ENCODE measurements at regions not wholly inside any gene's neighbourhood (a gene's known extent, or its start where the extent isn't known, plus 50 kb on each side); places are given as distances from the start of the nearest gene placed in this dataset.

DNA sequence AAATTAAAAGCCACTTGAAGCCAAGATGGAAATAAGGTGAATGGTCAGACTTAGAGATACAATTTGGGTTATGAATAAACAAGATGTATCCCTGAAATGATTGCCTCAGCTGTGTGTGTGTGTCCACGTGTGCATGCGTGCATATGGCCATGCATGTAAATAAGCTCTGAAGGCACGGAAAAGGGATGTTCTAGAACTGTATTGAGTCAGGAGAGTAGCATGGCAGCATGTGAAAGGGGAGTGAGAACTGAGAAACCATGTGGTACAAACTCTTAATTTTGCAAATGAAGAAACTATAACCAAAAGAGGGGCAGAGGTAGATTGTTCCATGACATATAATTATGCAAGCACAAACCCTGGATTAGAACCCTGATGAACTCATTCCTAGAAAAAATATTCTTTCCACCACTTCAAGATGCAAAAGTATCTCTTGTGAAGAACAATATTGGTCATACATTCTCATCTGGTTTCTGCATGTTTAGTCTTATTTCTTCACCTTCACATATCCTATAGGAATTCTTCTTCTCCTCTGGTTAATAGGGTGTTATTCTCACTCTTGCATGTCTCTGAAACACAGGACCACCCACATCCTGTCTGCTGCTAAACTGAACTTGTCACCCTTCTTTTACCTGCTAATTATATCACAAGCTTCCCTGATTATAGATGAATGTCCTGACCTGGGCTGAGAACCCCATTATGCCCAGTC is 455.8 kb downstream of the SETBP1 start:
- WGBS, result 87% methylated on average over 3 of the region's 3 CpGs
- no peaks in the 10 kb centered on the region for H3K4me1 ChIP-seq
- H3K9me3 ChIP-seq, result no peaks in the 10 kb centered on the region
- no peak overlapping the region for H3K27ac ChIP-seq
- no peak for DNase-seq (ENCODE audit: low spot score in 2 of 2)
- no peak overlapping the region for H3K4me3 ChIP-seq
- TF ChIP-seq, protein P1, sequence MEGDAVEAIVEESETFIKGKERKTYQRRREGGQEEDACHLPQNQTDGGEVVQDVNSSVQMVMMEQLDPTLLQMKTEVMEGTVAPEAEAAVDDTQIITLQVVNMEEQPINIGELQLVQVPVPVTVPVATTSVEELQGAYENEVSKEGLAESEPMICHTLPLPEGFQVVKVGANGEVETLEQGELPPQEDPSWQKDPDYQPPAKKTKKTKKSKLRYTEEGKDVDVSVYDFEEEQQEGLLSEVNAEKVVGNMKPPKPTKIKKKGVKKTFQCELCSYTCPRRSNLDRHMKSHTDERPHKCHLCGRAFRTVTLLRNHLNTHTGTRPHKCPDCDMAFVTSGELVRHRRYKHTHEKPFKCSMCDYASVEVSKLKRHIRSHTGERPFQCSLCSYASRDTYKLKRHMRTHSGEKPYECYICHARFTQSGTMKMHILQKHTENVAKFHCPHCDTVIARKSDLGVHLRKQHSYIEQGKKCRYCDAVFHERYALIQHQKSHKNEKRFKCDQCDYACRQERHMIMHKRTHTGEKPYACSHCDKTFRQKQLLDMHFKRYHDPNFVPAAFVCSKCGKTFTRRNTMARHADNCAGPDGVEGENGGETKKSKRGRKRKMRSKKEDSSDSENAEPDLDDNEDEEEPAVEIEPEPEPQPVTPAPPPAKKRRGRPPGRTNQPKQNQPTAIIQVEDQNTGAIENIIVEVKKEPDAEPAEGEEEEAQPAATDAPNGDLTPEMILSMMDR (IDR thresholded peaks at IDR 0.05), result no peak
- TF ChIP-seq EP300 (IDR thresholded peaks at IDR 0.05), result no peak
- TF ChIP-seq POLR2A (IDR thresholded peaks at IDR 0.05), result no peak
- no peak for TF ChIP-seq POLR2AphosphoS5 (IDR thresholded peaks at IDR 0.05)
- H3K36me3 ChIP-seq, result no peaks in the 10 kb centered on the region
- no peaks in the 10 kb centered on the region for H3K27me3 ChIP-seq

DNA sequence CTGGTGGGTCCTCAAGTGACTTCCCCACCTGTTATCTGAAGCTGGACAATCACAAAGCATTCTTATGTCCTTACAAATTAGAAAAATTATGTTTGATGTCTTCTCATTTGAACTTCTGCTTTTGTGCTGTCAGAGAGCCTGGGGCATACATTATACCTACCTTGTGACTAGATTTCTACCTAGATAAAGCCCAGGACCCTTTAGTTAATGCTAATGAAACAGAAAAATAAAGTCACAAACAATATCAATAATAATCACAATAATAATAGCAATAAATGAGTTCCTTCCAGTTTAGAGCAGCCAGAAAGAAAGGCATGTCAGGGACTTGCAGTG is 456.4 kb downstream of the SETBP1 start:
- TF ChIP-seq, protein P1 (IDR thresholded peaks at IDR 0.05), result no peak
- TF ChIP-seq EP300 (IDR thresholded peaks at IDR 0.05), result no peak
- no peak for TF ChIP-seq POLR2AphosphoS5 (IDR thresholded peaks at IDR 0.05)
- no peak for TF ChIP-seq POLR2A (IDR thresholded peaks at IDR 0.05)

DNA sequence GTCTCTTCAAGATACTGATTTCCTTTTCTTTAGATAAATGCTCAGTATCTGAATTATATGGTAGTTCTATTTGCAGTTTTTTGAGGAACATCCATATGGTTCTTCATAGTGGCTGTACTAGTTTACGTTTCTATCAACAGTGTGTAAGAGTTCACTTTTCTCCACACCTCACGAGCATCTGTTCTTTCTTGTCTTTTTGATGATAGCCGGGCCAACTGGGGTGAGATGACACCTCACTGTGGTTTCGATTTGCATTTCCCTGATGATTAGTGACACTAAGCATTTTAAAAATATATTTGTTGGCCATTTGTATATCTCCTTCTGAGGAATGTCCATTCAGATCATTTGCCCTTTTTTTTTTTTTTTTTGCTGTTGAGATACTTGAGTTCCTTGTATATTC is 458.8 kb downstream of the SETBP1 start:
- Histone ChIP-seq H3K27me3 (no peaks in the 10 kb centered on the region), H3K9me3 (no peaks in the 10 kb centered on the region), H3K4me1 (no peaks in the 10 kb centered on the region), H3K4me3 (no peak overlapping the region), H3K27ac (no peak overlapping the region), H3K36me3 (no peaks in the 10 kb centered on the region)
- WGBS, result 94% methylated on average over 4 of the region's 4 CpGs
- TF ChIP-seq POLR2A (IDR thresholded peaks at IDR 0.05) (no peak), POLR2AphosphoS5 (IDR thresholded peaks at IDR 0.05) (no peak), EP300 (IDR thresholded peaks at IDR 0.05) (no peak)
- TF ChIP-seq, protein P1 (IDR thresholded peaks at IDR 0.05), result no peak
- DNase-seq (ENCODE audit: low spot score in 2 of 2), result no peak

More for the DNA sequence above, 456.4 kb downstream of the SETBP1 start:
- Histone ChIP-seq H3K9me3 (no peaks in the 10 kb centered on the region), H3K36me3 (no peaks in the 10 kb centered on the region), H3K27ac (no peak overlapping the region), H3K4me1 (no peaks in the 10 kb centered on the region), H3K4me3 (no peak overlapping the region), H3K27me3 (no peaks in the 10 kb centered on the region)
- DNase-seq (ENCODE audit: low spot score in 2 of 2), result no peak

DNA sequence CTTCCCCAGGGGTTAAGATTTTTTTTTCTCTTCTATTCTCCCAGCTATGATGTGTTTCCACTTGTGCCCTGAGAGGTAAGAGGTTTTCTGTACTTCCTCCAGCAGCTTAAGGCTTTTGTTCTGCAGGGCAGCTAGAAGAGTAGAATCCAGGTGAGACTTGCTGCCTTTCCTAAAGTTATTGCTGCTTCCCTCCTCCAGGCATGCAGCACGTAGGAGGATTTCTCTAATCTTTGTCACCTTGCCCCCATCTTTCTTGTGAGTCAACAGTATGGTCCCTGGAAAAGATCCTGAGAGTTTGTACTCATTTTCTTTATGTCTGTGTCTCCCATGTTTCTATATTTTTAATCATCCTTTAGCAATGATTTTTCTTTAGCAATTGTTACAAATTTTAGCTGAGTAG is 462.2 kb downstream of the SETBP1 start:
- no peak for TF ChIP-seq EP300 (IDR thresholded peaks at IDR 0.05)
- TF ChIP-seq POLR2A (IDR thresholded peaks at IDR 0.05), result no peak
- TF ChIP-seq POLR2AphosphoS5 (IDR thresholded peaks at IDR 0.05), result no peak
- TF ChIP-seq, protein P1 (IDR thresholded peaks at IDR 0.05), result no peak
- H3K36me3 ChIP-seq, result no peaks in the 10 kb centered on the region
- no peak overlapping the region for H3K4me3 ChIP-seq
- no peaks in the 10 kb centered on the region for H3K9me3 ChIP-seq
- H3K27ac ChIP-seq, result no peak overlapping the region
- H3K4me1 ChIP-seq, result no peaks in the 10 kb centered on the region
- WGBS, result 71% methylated on average over 1 of the region's 1 CpG
- H3K27me3 ChIP-seq, result no peaks in the 10 kb centered on the region
- DNase-seq (ENCODE audit: low spot score in 2 of 2), result no peak

DNA sequence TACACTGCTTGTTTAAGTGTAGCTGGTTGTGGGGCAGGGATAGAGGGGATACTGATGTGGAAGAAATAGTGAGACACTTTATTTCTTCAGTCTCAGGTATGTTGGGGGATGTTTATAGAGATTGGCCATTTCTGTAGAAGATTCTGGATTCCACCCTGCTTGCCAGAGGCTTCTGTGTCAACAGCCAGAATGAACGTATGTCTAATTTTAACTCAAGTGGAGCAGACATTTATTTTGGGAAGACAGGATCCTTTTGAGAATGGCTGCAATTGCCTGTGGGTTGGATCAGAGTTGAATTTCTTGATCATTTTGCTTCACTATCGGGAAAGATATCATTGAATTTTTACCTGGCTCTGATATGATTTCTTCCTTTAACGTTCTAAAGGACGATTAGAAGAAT is 465.6 kb upstream of the SLC14A2 start:
- Histone ChIP-seq H3K4me1 (no peaks in the 10 kb centered on the region), H3K27me3 (no peaks in the 10 kb centered on the region), H3K36me3 (no peaks in the 10 kb centered on the region), H3K9me3 (no peaks in the 10 kb centered on the region), H3K4me3 (no peak overlapping the region), H3K27ac (no peak overlapping the region)
- TF ChIP-seq EP300 (IDR thresholded peaks at IDR 0.05) (no peak), POLR2AphosphoS5 (IDR thresholded peaks at IDR 0.05) (no peak), POLR2A (IDR thresholded peaks at IDR 0.05) (no peak)
- TF ChIP-seq, protein P1 (IDR thresholded peaks at IDR 0.05), result no peak
- no peak for DNase-seq (ENCODE audit: low spot score in 2 of 2)
- 59% methylated on average over 4 of the region's 4 CpGs for WGBS
